CD4-positive, alpha-beta T cell (primary cell): ENCODE measurements at regions not wholly inside any gene's neighbourhood (a gene's known extent, or its start where the extent isn't known, plus 50 kb on each side); places are given as distances from the start of the nearest gene placed in this dataset.

Experiments used
- ATAC-seq: fragments of 200-7000 bp; cut with Tn5 transposase; one replicate; pipeline ENCODE4 v1.10.0; 2022; ENCODE audit warnings: mild to moderate bottlenecking; ENCODE audit not compliant: poor library complexity
- CTCF ChIA-PET: fragments of 350-600 bp; sonication (Branson Sonifier 250); formaldehyde crosslinking; loops from one replicate; lab custom pipeline; 2021; ENCODE audit warnings: antibody characterized with exemption, inconsistent platforms; lab: Charles Lee
- POLR2A ChIA-PET: fragments of 350-600 bp; sonication (Branson Sonifier 250); formaldehyde crosslinking; loops from one replicate; lab custom pipeline; 2021; ENCODE audit warnings: antibody characterized with exemption, inconsistent platforms; lab: Charles Lee
- DNase-seq, 14 experiments: peaks; one replicate each; pipeline ENCODE4 v3.0.0-alpha.2; 2013 to 2020; ENCODE audit warnings: mixed read lengths in 2 of 14
- H3K27ac ChIP-seq, 2 donors: one replicate each; pipeline versions ENCODE4 v1.5.1 to v1.7.0; 2013; ENCODE audit warnings: low read length in 2 of 2, low read depth in 1 of 2, mild to moderate bottlenecking in 1 of 2
- H3K27me3 ChIP-seq, 2 experiments: 1 replicate in 1 of 2; 2 replicates in 1 of 2; pipeline versions ENCODE4 v1.6.1 to v1.7.0; 2013; ENCODE audit warnings: low read length in 2 of 2, control low read depth in 1 of 2, mild to moderate bottlenecking in 1 of 2, moderate library complexity in 1 of 2; ENCODE audit not compliant: insufficient read depth in 2 of 2, control insufficient read depth in 1 of 2
- H3K36me3 ChIP-seq: one replicate; pipeline ENCODE4 v1.6.1; 2013; ENCODE audit warnings: low read length, control low read depth; ENCODE audit not compliant: insufficient read depth
- H3K4me1 ChIP-seq: one replicate; pipeline ENCODE4 v1.6.1; 2013; ENCODE audit warnings: low read length, control low read depth; ENCODE audit not compliant: insufficient read depth
- H3K4me3 ChIP-seq: one replicate; pipeline ENCODE4 v1.5.1; 2013; ENCODE audit warnings: mild to moderate bottlenecking, low read length, moderate library complexity
- H3K9me3 ChIP-seq, 2 experiments: 1 replicate in 1 of 2; 2 replicates in 1 of 2; pipeline versions ENCODE4 v1.6.1 to v1.7.0; 2013; ENCODE audit warnings: low read length in 2 of 2, mild to moderate bottlenecking in 2 of 2, control low read depth in 1 of 2, moderate library complexity in 1 of 2; ENCODE audit not compliant: control insufficient read depth in 1 of 2, insufficient read depth in 1 of 2
- H3K27ac Mint-ChIP-seq: one replicate; pipeline ENCODE4 v1.8.0; 2020; ENCODE audit warnings: mixed read lengths
- H3K27me3 Mint-ChIP-seq: one replicate; pipeline ENCODE4 v1.8.0; 2021; ENCODE audit warnings: mixed read lengths
- H3K36me3 Mint-ChIP-seq: one replicate; pipeline ENCODE4 v1.8.0; 2021; ENCODE audit warnings: low read depth, mixed read lengths
- H3K4me1 Mint-ChIP-seq: one replicate; pipeline ENCODE4 v1.8.0; 2021; ENCODE audit warnings: low read depth, mixed read lengths
- H3K4me3 Mint-ChIP-seq: one replicate; pipeline ENCODE4 v1.8.0; 2020; ENCODE audit warnings: mild to moderate bottlenecking, mixed read lengths
- H3K9me3 Mint-ChIP-seq: one replicate; pipeline ENCODE4 v1.8.0; 2020; ENCODE audit warnings: mixed read lengths
- CTCF ChIP-seq: fragments of 200-600 bp; IDR thresholded peaks from one replicate; pipeline ENCODE4 v1.8.0; 2022; ENCODE audit warnings: antibody characterized with exemption, mild to moderate bottlenecking
- intact Hi-C, 2 experiments: fragments of 100-400 bp; cut with DNase I in 1 of 2; cut with micrococcal nuclease in 1 of 2; formaldehyde crosslinking; loops; one replicate each; pipeline versions ENCODE4 v1.15.1 to v1.9.0; 2023 to 2025; cut with DNase I, micrococcal nuclease

- H3K9me3 Mint-ChIP-seq: no peaks in the 10 kb centered on the region
- peaks cover 4% of the 10 kb centered on the region for H3K27me3 Mint-ChIP-seq
- no peaks in the 10 kb centered on the region for H3K4me1 Mint-ChIP-seq
- ChIA-PET POLR2A (no interaction called here), CTCF (no interaction called here)
- no peak overlapping the region for H3K4me3 Mint-ChIP-seq
- Histone ChIP-seq H3K9me3 (no peaks in the 10 kb centered on the region), H3K27ac (no peak overlapping the region), H3K4me1 (no peaks in the 10 kb centered on the region), H3K4me3 (no peak overlapping the region), H3K27me3 (no peaks in the 10 kb centered on the region), H3K36me3 (no peaks in the 10 kb centered on the region)
- intact Hi-C loops: no loop called here
- no peak for TF ChIP-seq CTCF
- H3K36me3 Mint-ChIP-seq: no peaks in the 10 kb centered on the region
- ATAC-seq: no peak
- DNase-seq: no peak
- H3K27ac Mint-ChIP-seq: no peak overlapping the region
Observed at GRCh38 chr4:100826808-100827548, 309.2 kb upstream of the EMCN start.

GRCh38 chr4:100826067-100826466 is 308.2 kb upstream of the EMCN start:
- ChIA-PET POLR2A (no interaction called here), CTCF (interaction anchor here (0.8 kb wide), 1 partner anchor 10 kb away, joined by 3 read pairs; no protein-coding TSS in a partner anchor)
- H3K9me3 Mint-ChIP-seq: no peaks in the 10 kb centered on the region
- no peaks in the 10 kb centered on the region for H3K36me3 ChIP-seq
- H3K4me1 Mint-ChIP-seq: no peaks in the 10 kb centered on the region
- intact Hi-C loops: no loop called here
- no peak overlapping the region for H3K4me3 ChIP-seq
- DNase-seq (no peak), ATAC-seq (no peak)
- H3K27me3 ChIP-seq: no peaks in the 10 kb centered on the region
- no peak overlapping the region for H3K27ac Mint-ChIP-seq
- no peaks in the 10 kb centered on the region for H3K27me3 Mint-ChIP-seq
- no peak for TF ChIP-seq CTCF
- no peak overlapping the region for H3K4me3 Mint-ChIP-seq
- H3K4me1 ChIP-seq: no peaks in the 10 kb centered on the region
- no peak overlapping the region for H3K27ac ChIP-seq
- no peaks in the 10 kb centered on the region for H3K36me3 Mint-ChIP-seq
- no peaks in the 10 kb centered on the region for H3K9me3 ChIP-seq

- ChIA-PET POLR2A (no interaction called here), CTCF (interaction anchor here (0.5 kb wide), 1 partner anchor 320 kb away, joined by 3 read pairs; no protein-coding TSS in a partner anchor)
- Mint-ChIP-seq H3K36me3 (no peaks in the 10 kb centered on the region), H3K27ac (no peak overlapping the region), H3K27me3 (no peaks in the 10 kb centered on the region), H3K9me3 (no peaks in the 10 kb centered on the region), H3K4me1 (no peaks in the 10 kb centered on the region), H3K4me3 (no peak overlapping the region)
- H3K27ac ChIP-seq: no peak overlapping the region
- intact Hi-C loops: no loop called here
- H3K4me3 ChIP-seq: no peak overlapping the region
- no peaks in the 10 kb centered on the region for H3K27me3 ChIP-seq
- H3K4me1 ChIP-seq: no peaks in the 10 kb centered on the region
- DNase-seq (no peak), ATAC-seq (no peak)
- no peaks in the 10 kb centered on the region for H3K36me3 ChIP-seq
- TF ChIP-seq CTCF: no peak
- H3K9me3 ChIP-seq: no peaks in the 10 kb centered on the region
Observed at GRCh38 chr4:100823993-100824323, 306.1 kb upstream of the EMCN start.
